IMR-90 (cell line): ENCODE measurements at regions not wholly inside any gene's neighbourhood (a gene's known extent, or its start where the extent isn't known, plus 50 kb on each side); places are given as distances from the start of the nearest gene placed in this dataset.

ENCODE experiments used
- ATAC-seq: fragments of 200-7000 bp; cut with Tn5 transposase; 2 replicates; pipeline ENCODE4 v1.9.1; 2020; ENCODE audit warnings: low read depth, mild to moderate bottlenecking, moderate library complexity
- BruUV-seq: library from RNA; stranded (reverse); fragments of 400-500 nt; replicated peaks from 2 replicates; lab custom pipeline; 2021; lab: Mats Ljungman, UMichigan
- CTCF ChIA-PET: fragments of 300-600 bp; formaldehyde crosslinking; extraction: SDS; loops from one replicate; lab custom pipeline; 2021; ENCODE audit warnings: antibody characterized with exemption; lab: Yijun Ruan, JAX
- POLR2A ChIA-PET: fragments of 300-600 bp; sonication (Branson Sonifier 250); formaldehyde crosslinking; loops from one replicate; lab custom pipeline; 2022; ENCODE audit warnings: antibody characterized with exemption; ENCODE audit not compliant: unreplicated experiment; lab: Charles Lee
- DNase-seq: peaks from one replicate; pipeline ENCODE4 v3.0.0; 2013
- H2AFZ ChIP-seq: replicated peaks from 2 replicates; pipeline ENCODE3; 2013; ENCODE audit warnings: low read length, mild to moderate bottlenecking; ENCODE audit not compliant: poor library complexity
- H2AK5ac ChIP-seq: 2 replicates; pipeline ENCODE4 v1.6.1; 2013; ENCODE audit warnings: low read depth, low read length, inconsistent platforms
- H2AK9ac ChIP-seq: replicated peaks from 2 replicates; pipeline ENCODE3; 2013; ENCODE audit warnings: mild to moderate bottlenecking, low read depth, low read length, moderate library complexity; ENCODE audit not compliant: poor library complexity
- H2BK120ac ChIP-seq: 2 replicates; pipeline ENCODE4 v1.6.1; 2013; ENCODE audit warnings: low read depth, low read length, inconsistent platforms
- H2BK15ac ChIP-seq: 3 replicates; pipeline ENCODE4 v1.6.1; 2013; ENCODE audit warnings: low read depth, low read length, inconsistent platforms
- H2BK20ac ChIP-seq: 2 replicates; pipeline ENCODE4 v1.6.1; 2013; ENCODE audit warnings: low read depth, mild to moderate bottlenecking, inconsistent platforms, low read length, moderate library complexity
- H2BK5ac ChIP-seq: 2 replicates; pipeline ENCODE4 v1.6.1; 2013; ENCODE audit warnings: mild to moderate bottlenecking, low read depth, low read length, inconsistent platforms; ENCODE audit not compliant: poor library complexity, severe bottlenecking
- H3K14ac ChIP-seq: replicated peaks from 2 replicates; pipeline ENCODE4 v1.6.1; 2013; ENCODE audit warnings: low read depth, low read length, inconsistent platforms
- H3K18ac ChIP-seq: 2 replicates; pipeline ENCODE4 v1.6.1; 2013; ENCODE audit warnings: low read depth, low read length, control low read depth
- H3K23ac ChIP-seq: 2 replicates; pipeline ENCODE4 v1.6.1; 2013; ENCODE audit warnings: low read depth, low read length, inconsistent platforms
- H3K27ac ChIP-seq: 2 replicates; pipeline ENCODE4 v1.5.1; 2013; ENCODE audit warnings: mild to moderate bottlenecking, control low read depth, low read length; ENCODE audit not compliant: insufficient read depth
- H3K27me3 ChIP-seq: 2 replicates; pipeline ENCODE4 v1.6.1; 2013; ENCODE audit warnings: low read length; ENCODE audit not compliant: control insufficient read depth, insufficient read depth
- H3K36me3 ChIP-seq: 2 replicates; pipeline ENCODE4 v1.6.1; 2013; ENCODE audit warnings: low read length, mixed read lengths; ENCODE audit not compliant: control insufficient read depth, insufficient read depth
- H3K4ac ChIP-seq: 2 replicates; pipeline ENCODE4 v1.6.1; 2013; ENCODE audit warnings: low read depth, low read length, inconsistent platforms
- H3K4me1 ChIP-seq: 2 replicates; pipeline ENCODE4 v1.6.1; 2013; ENCODE audit warnings: low read length, mixed read lengths; ENCODE audit not compliant: control insufficient read depth, insufficient read depth
- H3K4me2 ChIP-seq: 2 replicates; pipeline ENCODE4 v1.6.1; 2013; ENCODE audit warnings: low read depth, mild to moderate bottlenecking, control low read depth, low read length, moderate library complexity
- H3K4me3 ChIP-seq: 2 replicates; pipeline ENCODE4 v1.5.1; 2013; ENCODE audit warnings: low read depth, mild to moderate bottlenecking, control low read depth, low read length, moderate library complexity; ENCODE audit not compliant: insufficient read depth
- H3K56ac ChIP-seq: 2 replicates; pipeline ENCODE4 v1.6.1; 2013; ENCODE audit warnings: low read length, inconsistent platforms; ENCODE audit not compliant: insufficient read depth; ENCODE audit errors: extremely low read depth
- H3K79me1 ChIP-seq, 2 experiments: 2 replicates each; pipeline ENCODE4 v1.6.1; 2013; ENCODE audit warnings: low read length in 2 of 2, inconsistent platforms in 1 of 2, low read depth in 1 of 2
- H3K9ac ChIP-seq: 2 replicates; pipeline ENCODE4 v1.6.1; 2013; ENCODE audit warnings: low read depth, low read length, control low read depth
- H3K9me1 ChIP-seq: 2 replicates; pipeline ENCODE4 v1.6.1; 2013; ENCODE audit warnings: low read length, inconsistent platforms; ENCODE audit not compliant: insufficient read depth
- H3K9me3 ChIP-seq: 2 replicates; pipeline ENCODE4 v1.6.1; 2013; ENCODE audit warnings: low read length; ENCODE audit not compliant: control insufficient read depth, insufficient read depth
- H4K20me1 ChIP-seq: 2 replicates; pipeline ENCODE4 v1.6.1; 2013; ENCODE audit warnings: low read length, inconsistent platforms; ENCODE audit not compliant: insufficient read depth
- H4K5ac ChIP-seq: 2 replicates; pipeline ENCODE4 v1.6.1; 2013; ENCODE audit warnings: mild to moderate bottlenecking, low read depth, low read length, control low read depth
- H4K8ac ChIP-seq, 2 experiments: 2 replicates each; pipeline ENCODE4 v1.6.1; 2013; ENCODE audit warnings: low read depth in 2 of 2, low read length in 2 of 2, control low read depth in 1 of 2, inconsistent platforms in 1 of 2
- H4K91ac ChIP-seq: 2 replicates; pipeline ENCODE4 v1.6.1; 2013; ENCODE audit warnings: low read depth, low read length, inconsistent platforms; ENCODE audit not compliant: insufficient read depth
- CHD1 ChIP-seq: IDR thresholded peaks from 2 replicates; pipeline ENCODE4 v1.6.1; 2012; ENCODE audit warnings: low read depth, low read length, improper control_type of control experiment
- ELK1 ChIP-seq: fragments of 150-350 bp; IDR thresholded peaks from 2 replicates; pipeline ENCODE4 v1.6.1; 2016; ENCODE audit warnings: low read depth, mild to moderate bottlenecking, low read length, moderate library complexity, borderline replicate concordance
- MAFK ChIP-seq: IDR thresholded peaks from 2 replicates; pipeline ENCODE4 v1.6.1; 2012; ENCODE audit warnings: low read depth, low read length, improper control_type of control experiment
- MAZ ChIP-seq: IDR thresholded peaks from 2 replicates; pipeline ENCODE4 v1.6.1; 2012; ENCODE audit warnings: low read depth, mild to moderate bottlenecking, low read length, improper control_type of control experiment, moderate library complexity, borderline replicate concordance
- WGBS, 2 experiments: methylation state at CpG; one replicate each; pipeline versions ENCODE4 v1.1.5 to v1.1.7; 2013; ENCODE audit warnings: missing lambda C conversion rate in 2 of 2; ENCODE audit not compliant: insufficient read length in 1 of 2; ENCODE audit errors: extremely low coverage in 2 of 2; 5-methylcytosine and 5-hydroxymethylcytosine counted together
- dilution Hi-C: fragments of 300-500 bp; cut with HindIII; formaldehyde crosslinking; loops from one replicate; pipeline ENCODE4 v1.14.3; 2018; ENCODE audit warnings: low sequenced_read_pairs; ENCODE audit not compliant: unreplicated experiment
- in situ Hi-C: fragments of 300-500 bp; cut with MboI; formaldehyde crosslinking; loops from 3 replicates; pipeline ENCODE4 v1.14.3; 2019; ENCODE audit warnings: low sequenced_read_pairs, inconsistent platforms, mixed read lengths
- intact Hi-C: fragments of 100-400 bp; cut with micrococcal nuclease; formaldehyde crosslinking; loops from 2 replicates; pipeline ENCODE4 v1.10.0; 2022

GRCh38 chr15:62277816-62278394, 112.8 kb upstream of the C2CD4B start:
- 80% methylated on average over 1 of the region's 2 CpGs; no CpG with 5 or more reads in 1 of the 2 experiments for WGBS, 2 experiments
- no peaks in the 10 kb centered on the region for H3K9me3 ChIP-seq
- H2BK5ac ChIP-seq = no peak overlapping the region
- POLR2A ChIA-PET = no interaction called here
- no peak overlapping the region for H3K18ac ChIP-seq
- no peak overlapping the region for H4K91ac ChIP-seq
- intact Hi-C loops = no loop called here
- no peak overlapping the region for H2AK5ac ChIP-seq
- no peak for ATAC-seq
- no TSS peak for BruUV-seq
- in situ Hi-C loops = no loop called here
- H3K14ac ChIP-seq = no peak overlapping the region
- no peak overlapping the region for H3K56ac ChIP-seq
- no peak for TF ChIP-seq CHD1
- TF ChIP-seq MAZ = no peak
- TF ChIP-seq MAFK = no peak
- no peak for TF ChIP-seq ELK1
- no peaks in the 10 kb centered on the region for H3K36me3 ChIP-seq
- H3K27me3 ChIP-seq = peaks cover 9% of the 10 kb centered on the region
- no peak overlapping the region for H3K23ac ChIP-seq
- no peaks in the 10 kb centered on the region for H3K79me1 ChIP-seq
- H3K4ac ChIP-seq = no peak overlapping the region
- no peaks in the 10 kb centered on the region for H4K20me1 ChIP-seq
- dilution Hi-C loops = no loop called here
- H4K5ac ChIP-seq = no peak overlapping the region
- CTCF ChIA-PET = no interaction called here
- H3K4me2 ChIP-seq = no peak overlapping the region
- no peak overlapping the region for H3K27ac ChIP-seq
- no peak for DNase-seq
- H2BK15ac ChIP-seq = no peak overlapping the region
- no peak overlapping the region for H2AK9ac ChIP-seq
- no peak overlapping the region for H3K4me3 ChIP-seq
- H2BK20ac ChIP-seq = no peak overlapping the region
- no peaks in the 10 kb centered on the region for H3K4me1 ChIP-seq
- no peak overlapping the region for H3K9ac ChIP-seq
- no peak overlapping the region for H2BK120ac ChIP-seq
- no peak overlapping the region for H2AFZ ChIP-seq
- H3K9me1 ChIP-seq = no peaks in the 10 kb centered on the region
- no peak overlapping the region for H4K8ac ChIP-seq
